OCI-LY1 (cell line): ENCODE measurements at regions not wholly inside any gene's neighbourhood (a gene's known extent, or its start where the extent isn't known, plus 50 kb on each side); places are given as distances from the start of the nearest gene placed in this dataset.

Experiments
- H2AFZ ChIP-seq: fragments of 200-600 bp; sonication (generic), shearing (Covaris generic); 2 replicates; pipeline ENCODE4 v1.6.0; 2014; ENCODE audit warnings: antibody characterized with exemption, mild to moderate bottlenecking, low read length
- H3F3A ChIP-seq: fragments of 200-600 bp; sonication (generic), shearing (Covaris generic); 2 replicates; pipeline ENCODE4 v1.6.0; 2014; ENCODE audit warnings: mild to moderate bottlenecking, antibody characterized with exemption, low read length, moderate library complexity; ENCODE audit not compliant: insufficient read depth
- H3K27ac ChIP-seq: fragments of 200-600 bp; sonication (generic); 2 replicates; pipeline ENCODE4 v1.5.1; 2014; ENCODE audit warnings: low read length, mixed run types, mild to moderate bottlenecking, low read depth; ENCODE audit not compliant: poor library complexity, severe bottlenecking
- H3K27me3 ChIP-seq: fragments of 200-600 bp; sonication (generic); 2 replicates; pipeline ENCODE4 v1.6.0; 2014; ENCODE audit warnings: antibody characterized with exemption, mild to moderate bottlenecking, low read length, moderate library complexity; ENCODE audit not compliant: insufficient read depth
- H3K36me3 ChIP-seq: fragments of 200-600 bp; sonication (generic); 2 replicates; pipeline ENCODE4 v1.6.1; 2014; ENCODE audit warnings: mild to moderate bottlenecking, antibody characterized with exemption, low read length, moderate library complexity, mixed read lengths; ENCODE audit not compliant: insufficient read depth
- H3K4me1 ChIP-seq: fragments of 200-600 bp; sonication (generic); 2 replicates; pipeline ENCODE4 v1.5.1; 2014; ENCODE audit warnings: mild to moderate bottlenecking, low read length, moderate library complexity; ENCODE audit not compliant: insufficient read depth, severe bottlenecking
- H3K4me2 ChIP-seq: fragments of 200-600 bp; sonication (generic), shearing (Covaris generic); 2 replicates; pipeline ENCODE4 v1.6.1; 2014; ENCODE audit warnings: low read length
- H3K4me3 ChIP-seq: fragments of 200-600 bp; sonication (generic); 2 replicates; pipeline ENCODE4 v1.5.1; 2014; ENCODE audit warnings: low read length, low read depth, mild to moderate bottlenecking, mixed read lengths; ENCODE audit not compliant: poor library complexity, severe bottlenecking
- H3K79me2 ChIP-seq: fragments of 200-600 bp; shearing (Covaris generic); 2 replicates; pipeline ENCODE4 v1.6.1; 2016; ENCODE audit warnings: mixed run types, low read length, mixed read lengths; ENCODE audit not compliant: insufficient read depth
- H3K9ac ChIP-seq: fragments of 200-600 bp; sonication (generic), shearing (Covaris generic); 2 replicates; pipeline ENCODE4 v1.6.1; 2014; ENCODE audit warnings: mild to moderate bottlenecking, low read length, mixed read lengths
- H3K9me2 ChIP-seq: fragments of 200-600 bp; sonication (generic), shearing (Covaris generic); 2 replicates; pipeline ENCODE4 v1.6.1; 2014; ENCODE audit warnings: low read depth, mild to moderate bottlenecking, low read length, mixed read lengths
- H3K9me3 ChIP-seq: fragments of 200-600 bp; shearing (Covaris generic); 2 replicates; pipeline ENCODE4 v1.6.1; 2014; ENCODE audit warnings: low read length, mixed read lengths
- H4K20me1 ChIP-seq: fragments of 200-600 bp; sonication (generic), shearing (Covaris generic); 2 replicates; pipeline ENCODE4 v1.6.0; 2016; ENCODE audit warnings: mild to moderate bottlenecking, low read length; ENCODE audit not compliant: insufficient read depth
- CTCF ChIP-seq: fragments of 200-600 bp; sonication (generic), shearing (Covaris generic); IDR thresholded peaks from 2 replicates; pipeline ENCODE4 v1.5.1; 2017; ENCODE audit warnings: mild to moderate bottlenecking, antibody characterized with exemption, low read length, moderate library complexity, mixed read lengths
- EZH2 ChIP-seq: fragments of 200-600 bp; sonication (generic), shearing (Covaris generic); IDR thresholded peaks from 2 replicates; pipeline ENCODE4 v1.8.0; 2017; ENCODE audit warnings: borderline replicate concordance, mixed run types, mild to moderate bottlenecking, antibody characterized with exemption, low read length, moderate library complexity, mixed read lengths

DNA sequence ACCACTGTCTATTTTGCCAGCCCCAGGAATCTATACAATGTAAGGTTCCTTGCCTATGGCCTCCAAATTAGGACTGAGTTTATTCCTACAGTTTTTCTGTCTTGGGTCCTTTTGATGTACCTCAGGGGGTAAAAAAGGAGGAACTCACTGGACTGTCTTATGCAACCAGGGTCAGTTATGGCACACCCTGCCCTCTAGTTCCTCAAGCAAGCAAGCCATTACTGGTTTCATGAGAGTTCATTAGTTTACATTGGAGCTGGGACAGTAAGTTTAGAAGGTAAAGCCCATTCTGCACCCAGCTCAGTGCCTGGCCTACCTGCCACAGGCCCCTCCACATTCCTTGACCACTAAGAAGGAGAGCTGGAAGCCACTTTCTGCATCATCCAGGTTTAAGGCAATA, 68.7 kb upstream of the WIPF1 start:
- Histone ChIP-seq H3K27me3 (no peaks in the 10 kb centered on the region), H3K4me2 (no peak overlapping the region), H3K4me3 (no peak overlapping the region), H3K4me1 (no peaks in the 10 kb centered on the region), H3K27ac (no peak overlapping the region), H3K79me2 (no peaks in the 10 kb centered on the region), H3K9me3 (no peaks in the 10 kb centered on the region), H2AFZ (no peak overlapping the region), H3F3A (no peaks in the 10 kb centered on the region), H3K9me2 (no peaks in the 10 kb centered on the region), H4K20me1 (no peaks in the 10 kb centered on the region), H3K36me3 (no peaks in the 10 kb centered on the region), H3K9ac (no peak overlapping the region)
- TF ChIP-seq EZH2, result no peak
- TF ChIP-seq CTCF, result no peak

- no peak overlapping the region for H2AFZ ChIP-seq
- H3K9me2 ChIP-seq, result no peaks in the 10 kb centered on the region
- no peak overlapping the region for H3K4me3 ChIP-seq
- H3K9ac ChIP-seq, result no peak overlapping the region
- H3K4me1 ChIP-seq, result no peaks in the 10 kb centered on the region
- no peaks in the 10 kb centered on the region for H3K36me3 ChIP-seq
- H3K4me2 ChIP-seq, result no peak overlapping the region
- H3F3A ChIP-seq, result no peaks in the 10 kb centered on the region
- no peaks in the 10 kb centered on the region for H3K27me3 ChIP-seq
- no peaks in the 10 kb centered on the region for H3K79me2 ChIP-seq
- H3K9me3 ChIP-seq, result no peaks in the 10 kb centered on the region
- TF ChIP-seq CTCF, result no peak
- no peak for TF ChIP-seq EZH2
- no peaks in the 10 kb centered on the region for H4K20me1 ChIP-seq
- H3K27ac ChIP-seq, result no peak overlapping the region
Measured at GRCh38 chr2:174664084-174664759, 66.6 kb upstream of the WIPF1 start.

DNA sequence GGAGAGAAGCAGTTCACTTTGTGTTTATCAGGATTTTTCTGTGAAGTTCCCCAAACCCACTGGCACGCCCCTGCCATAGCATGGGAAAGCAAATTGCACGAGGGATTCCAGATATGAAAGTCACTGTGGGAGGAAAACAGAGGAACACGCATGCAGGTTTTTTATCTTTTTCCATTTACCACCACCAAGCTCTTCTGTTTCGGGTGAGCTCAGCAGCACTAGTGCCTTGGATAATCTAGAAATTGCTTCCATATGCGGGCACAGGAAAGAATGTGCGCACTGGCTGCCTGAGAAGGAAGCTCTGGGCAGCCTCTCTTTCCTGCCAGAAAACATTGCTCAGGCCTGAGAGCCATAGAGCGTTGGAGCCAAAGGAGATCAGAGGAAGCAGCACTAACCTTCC, 65.9 kb upstream of the WIPF1 start:
- no peak for TF ChIP-seq CTCF
- no peak for TF ChIP-seq EZH2
- Histone ChIP-seq H3K79me2 (no peaks in the 10 kb centered on the region), H4K20me1 (no peaks in the 10 kb centered on the region), H2AFZ (no peak overlapping the region), H3K9me3 (no peaks in the 10 kb centered on the region), H3K36me3 (no peaks in the 10 kb centered on the region), H3F3A (no peaks in the 10 kb centered on the region), H3K27me3 (no peaks in the 10 kb centered on the region), H3K4me2 (no peak overlapping the region), H3K4me3 (no peak overlapping the region), H3K9ac (no peak overlapping the region), H3K27ac (no peak overlapping the region), H3K9me2 (no peaks in the 10 kb centered on the region), H3K4me1 (no peaks in the 10 kb centered on the region)
